ENCODE measurements at regions not wholly inside any gene's neighbourhood (a gene's known extent, or its start where the extent isn't known, plus 50 kb on each side); places are given as distances from the start of the nearest gene placed in this dataset.

GRCh38 chr12:14280921-14281320, 84.6 kb upstream of the ATF7IP start:
- H3K4me3 Mint-ChIP-seq: peak overlapping the region in 6 of 8 donors; percentile 22 to 78 (median 58)
- H3K27me3 Mint-ChIP-seq: no peaks in the 10 kb centered on the region
- H3K4me1 Mint-ChIP-seq: peaks cover 42 to 75% (median 57%) of the 10 kb centered on the region in 3 donors
- ATAC-seq (ENCODE audit: low read depth in 2 of 2): no peak
- peaks cover 12 to 16% of the 10 kb centered on the region in 2 donors for H3K36me3 Mint-ChIP-seq
- H3K9me3 Mint-ChIP-seq: peaks cover 0 to 46% (median 18%) of the 10 kb centered on the region in 7 donors
- DNase-seq: no peak
- H3K27ac Mint-ChIP-seq: peak overlapping the region; percentile 71 to 96 (median 92)

GRCh38 chr12:14281539-14281938, 83.9 kb upstream of the ATF7IP start:
- no peak for ATAC-seq (ENCODE audit: low read depth in 2 of 2)
- H3K4me1 Mint-ChIP-seq: peaks cover 41 to 72% (median 55%) of the 10 kb centered on the region in 3 donors
- peaks cover 0 to 43% (median 18%) of the 10 kb centered on the region in 7 donors for H3K9me3 Mint-ChIP-seq
- H3K27ac Mint-ChIP-seq: peak overlapping the region in 4 of 6 donors; percentile 63 to 96 (median 84)
- H3K4me3 Mint-ChIP-seq: no peak overlapping the region
- no peak for DNase-seq
- H3K36me3 Mint-ChIP-seq: peaks cover 11 to 16% of the 10 kb centered on the region in 2 donors
- no peaks in the 10 kb centered on the region for H3K27me3 Mint-ChIP-seq

- Mint-ChIP-seq H3K4me3 (peak overlapping the region; percentile 34 to 80 (median 71)), H3K9me3 (peaks cover 0 to 46% (median 23%) of the 10 kb centered on the region in 7 donors), H3K27me3 (no peaks in the 10 kb centered on the region), H3K36me3 (peaks cover 11 to 16% of the 10 kb centered on the region in 2 donors), H3K4me1 (peaks cover 31 to 61% (median 39%) of the 10 kb centered on the region in 3 donors), H3K27ac (peak overlapping the region; percentile 91 to 96 (median 95))
- peak; percentile 78 to 85 for ATAC-seq (ENCODE audit: low read depth in 2 of 2)
- peak; percentile 62 for DNase-seq
Measured at GRCh38 chr12:14283489-14284144, 81.9 kb upstream of the ATF7IP start.

- DNase-seq (no peak), ATAC-seq (ENCODE audit: low read depth in 2 of 2) (peak; percentile 17 to 22)
- peak overlapping the region; percentile 91 to 96 (median 96) for H3K27ac Mint-ChIP-seq
- peak overlapping the region in 6 of 8 donors; percentile 43 to 77 (median 67) for H3K4me3 Mint-ChIP-seq
- H3K4me1 Mint-ChIP-seq: peaks cover 32 to 62% (median 36%) of the 10 kb centered on the region in 3 donors
- no peaks in the 10 kb centered on the region for H3K27me3 Mint-ChIP-seq
- peaks cover 0 to 51% (median 27%) of the 10 kb centered on the region in 7 donors for H3K9me3 Mint-ChIP-seq
- peaks cover 11 to 16% of the 10 kb centered on the region in 2 donors for H3K36me3 Mint-ChIP-seq
Measured at GRCh38 chr12:14284184-14284722, 81.2 kb upstream of the ATF7IP start.

- Mint-ChIP-seq H3K4me1 (peaks cover 26 to 59% (median 37%) of the 10 kb centered on the region in 3 donors), H3K27ac (no peak overlapping the region), H3K36me3 (peaks cover 10 to 18% of the 10 kb centered on the region in 2 donors), H3K9me3 (peaks cover 0 to 41% (median 25%) of the 10 kb centered on the region in 7 donors), H3K27me3 (no peaks in the 10 kb centered on the region), H3K4me3 (no peak overlapping the region)
- ATAC-seq (ENCODE audit: low read depth in 2 of 2) (no peak), DNase-seq (no peak)
Measured at GRCh38 chr12:14289601-14290000, 75.9 kb upstream of the ATF7IP start.

- DNase-seq (no peak), ATAC-seq (ENCODE audit: low read depth in 2 of 2) (peak; percentile 76 to 83)
- Mint-ChIP-seq H3K4me1 (peaks cover 30 to 65% (median 43%) of the 10 kb centered on the region in 3 donors), H3K36me3 (peaks cover 18 to 26% of the 10 kb centered on the region in 2 donors), H3K4me3 (peak overlapping the region; percentile 34 to 79 (median 63)), H3K9me3 (peaks cover 0 to 51% (median 30%) of the 10 kb centered on the region in 7 donors), H3K27me3 (no peaks in the 10 kb centered on the region), H3K27ac (peak overlapping the region; percentile 53 to 95 (median 84))
Measured at GRCh38 chr12:14290951-14291350, 74.5 kb upstream of the ATF7IP start.

GRCh38 chr12:14303661-14304155, 61.8 kb upstream of the ATF7IP start:
- peaks cover 5 to 9% of the 10 kb centered on the region in 2 donors for H3K36me3 Mint-ChIP-seq
- H3K27ac Mint-ChIP-seq: peak overlapping the region in 2 of 6 donors; percentile 54 to 77

GRCh38 chr12:14307004-14307403, 58.5 kb upstream of the ATF7IP start:
- H3K4me3 Mint-ChIP-seq: peak overlapping the region in 6 of 8 donors; percentile 37 to 81 (median 46)

More at GRCh38 chr12:14303661-14304155, 61.8 kb upstream of the ATF7IP start:
- peaks cover 0 to 45% (median 39%) of the 10 kb centered on the region in 7 donors for H3K9me3 Mint-ChIP-seq
- ATAC-seq (ENCODE audit: low read depth in 2 of 2): no peak
- no peaks in the 10 kb centered on the region for H3K27me3 Mint-ChIP-seq
- H3K4me3 Mint-ChIP-seq: peak overlapping the region in 1 of 8 donors; percentile 9
- peaks cover 20 to 25% (median 24%) of the 10 kb centered on the region in 3 donors for H3K4me1 Mint-ChIP-seq
- no peak for DNase-seq

GRCh38 chr12:14308516-14308915, 57.0 kb upstream of the ATF7IP start:
- ATAC-seq (ENCODE audit: low read depth in 2 of 2) (no peak), DNase-seq (no peak)
- peaks cover 27 to 47% (median 32%) of the 10 kb centered on the region in 3 donors for H3K4me1 Mint-ChIP-seq
- no peaks in the 10 kb centered on the region for H3K27me3 Mint-ChIP-seq
- peaks cover 5 to 9% of the 10 kb centered on the region in 2 donors for H3K36me3 Mint-ChIP-seq
- peaks cover 0 to 15% (median 9%) of the 10 kb centered on the region in 7 donors for H3K9me3 Mint-ChIP-seq
- no peak overlapping the region for H3K4me3 Mint-ChIP-seq
- no peak overlapping the region for H3K27ac Mint-ChIP-seq

More at GRCh38 chr12:14307004-14307403, 58.5 kb upstream of the ATF7IP start:
- peaks cover 5 to 9% of the 10 kb centered on the region in 2 donors for H3K36me3 Mint-ChIP-seq
- peak; percentile 27 to 45 for ATAC-seq (ENCODE audit: low read depth in 2 of 2)
- peaks cover 0 to 18% (median 12%) of the 10 kb centered on the region in 7 donors for H3K9me3 Mint-ChIP-seq
- peaks cover 31 to 43% (median 37%) of the 10 kb centered on the region in 3 donors for H3K4me1 Mint-ChIP-seq
- peak overlapping the region in 5 of 6 donors; percentile 8 to 93 (median 70) for H3K27ac Mint-ChIP-seq
- H3K27me3 Mint-ChIP-seq: no peaks in the 10 kb centered on the region
- DNase-seq: peak; percentile 13

- H3K9me3 Mint-ChIP-seq: peaks cover 5 to 30% (median 20%) of the 10 kb centered on the region in 7 donors
- peak; percentile 7 for DNase-seq
- H3K27me3 Mint-ChIP-seq: no peaks in the 10 kb centered on the region
- peak; percentile 46 to 60 for ATAC-seq (ENCODE audit: low read depth in 2 of 2)
- H3K36me3 Mint-ChIP-seq: peaks cover 17% of the 10 kb centered on the region in 2 donors
- peak overlapping the region in 5 of 6 donors; percentile 17 to 87 (median 47) for H3K27ac Mint-ChIP-seq
- H3K4me3 Mint-ChIP-seq: peak overlapping the region in 2 of 8 donors; percentile 26 to 83
- peaks cover 32 to 64% (median 46%) of the 10 kb centered on the region in 3 donors for H3K4me1 Mint-ChIP-seq
Measured at GRCh38 chr12:14310866-14311265, 54.6 kb upstream of the ATF7IP start.

- no peaks in the 10 kb centered on the region for H3K27me3 Mint-ChIP-seq
- peaks cover 5 to 23% (median 15%) of the 10 kb centered on the region in 7 donors for H3K9me3 Mint-ChIP-seq
- H3K4me3 Mint-ChIP-seq: peak overlapping the region in 1 of 8 donors; percentile 62
- no peak for DNase-seq
- H3K36me3 Mint-ChIP-seq: peaks cover 8 to 12% of the 10 kb centered on the region in 2 donors
- H3K4me1 Mint-ChIP-seq: peaks cover 19 to 52% (median 33%) of the 10 kb centered on the region in 3 donors
- no peak for ATAC-seq (ENCODE audit: low read depth in 2 of 2)
- H3K27ac Mint-ChIP-seq: peak overlapping the region in 4 of 6 donors; percentile 19 to 95 (median 85)
Measured at GRCh38 chr12:14313379-14314138, 51.9 kb upstream of the ATF7IP start.

GRCh38 chr12:14314801-14315200, 50.7 kb upstream of the ATF7IP start:
- H3K4me1 Mint-ChIP-seq: peaks cover 19 to 44% (median 30%) of the 10 kb centered on the region in 3 donors
- no peaks in the 10 kb centered on the region for H3K27me3 Mint-ChIP-seq
- DNase-seq (peak; percentile 24), ATAC-seq (ENCODE audit: low read depth in 2 of 2) (peak; percentile 87 to 90)
- H3K27ac Mint-ChIP-seq: peak overlapping the region in 5 of 6 donors; percentile 69 to 91 (median 86)
- peaks cover 5 to 23% (median 15%) of the 10 kb centered on the region in 7 donors for H3K9me3 Mint-ChIP-seq
- H3K36me3 Mint-ChIP-seq: peaks cover 8 to 12% of the 10 kb centered on the region in 2 donors
- H3K4me3 Mint-ChIP-seq: peak overlapping the region in 5 of 8 donors; percentile 45 to 61 (median 50)
